ENCODE measurements at regions not wholly inside any gene's neighbourhood (a gene's known extent, or its start where the extent isn't known, plus 50 kb on each side); places are given as distances from the start of the nearest gene placed in this dataset.

- BruUV-seq (replicated peaks), result no TSS peak
- no peaks in the 10 kb centered on the region for H3F3A ChIP-seq (ENCODE audit: insufficient read depth, low read depth)
- no peak overlapping the region for H3K4me2 ChIP-seq
- intact Hi-C loops (cut with micrococcal nuclease; ENCODE audit: unreplicated experiment), result no loop called here
- ChIA-PET POLR2A (ENCODE audit: unreplicated experiment) (no interaction called here), CTCF (no interaction called here)
- H3K27ac ChIP-seq, result no peak overlapping the region
- H2AFZ ChIP-seq, result no peak overlapping the region
- no peak for TF ChIP-seq EZH2 (IDR thresholded peaks at IDR 0.05; ENCODE audit: low read depth)
- TF ChIP-seq, protein P1, sequence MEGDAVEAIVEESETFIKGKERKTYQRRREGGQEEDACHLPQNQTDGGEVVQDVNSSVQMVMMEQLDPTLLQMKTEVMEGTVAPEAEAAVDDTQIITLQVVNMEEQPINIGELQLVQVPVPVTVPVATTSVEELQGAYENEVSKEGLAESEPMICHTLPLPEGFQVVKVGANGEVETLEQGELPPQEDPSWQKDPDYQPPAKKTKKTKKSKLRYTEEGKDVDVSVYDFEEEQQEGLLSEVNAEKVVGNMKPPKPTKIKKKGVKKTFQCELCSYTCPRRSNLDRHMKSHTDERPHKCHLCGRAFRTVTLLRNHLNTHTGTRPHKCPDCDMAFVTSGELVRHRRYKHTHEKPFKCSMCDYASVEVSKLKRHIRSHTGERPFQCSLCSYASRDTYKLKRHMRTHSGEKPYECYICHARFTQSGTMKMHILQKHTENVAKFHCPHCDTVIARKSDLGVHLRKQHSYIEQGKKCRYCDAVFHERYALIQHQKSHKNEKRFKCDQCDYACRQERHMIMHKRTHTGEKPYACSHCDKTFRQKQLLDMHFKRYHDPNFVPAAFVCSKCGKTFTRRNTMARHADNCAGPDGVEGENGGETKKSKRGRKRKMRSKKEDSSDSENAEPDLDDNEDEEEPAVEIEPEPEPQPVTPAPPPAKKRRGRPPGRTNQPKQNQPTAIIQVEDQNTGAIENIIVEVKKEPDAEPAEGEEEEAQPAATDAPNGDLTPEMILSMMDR (conservative IDR thresholded peaks at IDR 0.05), result no peak
- H3K27me3 ChIP-seq (ENCODE audit: insufficient read depth, low read depth), result no peaks in the 10 kb centered on the region
- no peaks in the 10 kb centered on the region for H3K9me3 ChIP-seq (ENCODE audit: insufficient read depth, low read depth)
- DNase-seq, result no peak
- H3K4me3 ChIP-seq, result no peak overlapping the region
- no peaks in the 10 kb centered on the region for H4K20me1 ChIP-seq (ENCODE audit: insufficient read depth)
- no peaks in the 10 kb centered on the region for H3K79me2 ChIP-seq (ENCODE audit: low read depth)
- no peaks in the 10 kb centered on the region for H3K9me2 ChIP-seq (ENCODE audit: insufficient read depth)
- H3K36me3 ChIP-seq (ENCODE audit: low read depth), result no peaks in the 10 kb centered on the region
- H3K4me1 ChIP-seq (replicated peaks; ENCODE audit: insufficient read depth), result no peaks in the 10 kb centered on the region
These were observed 335.1 kb upstream of the POM121L12 start for GRCh38 chr7:52700349-52700748.

- no TSS peak for BruUV-seq (replicated peaks)
- TF ChIP-seq EZH2 (IDR thresholded peaks at IDR 0.05; ENCODE audit: low read depth), result no peak
- TF ChIP-seq, protein P1 (conservative IDR thresholded peaks at IDR 0.05), result no peak
These were observed 339.3 kb upstream of the POM121L12 start for GRCh38 chr7:52695973-52696595.

GRCh38 chr7:52691257-52691656, 344.2 kb upstream of the POM121L12 start:
- Histone ChIP-seq H3K27me3 (ENCODE audit: insufficient read depth, low read depth) (no peaks in the 10 kb centered on the region), H3K4me1 (replicated peaks; ENCODE audit: insufficient read depth) (no peaks in the 10 kb centered on the region), H4K20me1 (ENCODE audit: insufficient read depth) (no peaks in the 10 kb centered on the region), H3F3A (ENCODE audit: insufficient read depth, low read depth) (no peaks in the 10 kb centered on the region), H3K4me3 (no peak overlapping the region), H3K79me2 (ENCODE audit: low read depth) (no peaks in the 10 kb centered on the region), H3K4me2 (no peak overlapping the region), H3K27ac (no peak overlapping the region), H3K9me3 (ENCODE audit: insufficient read depth, low read depth) (no peaks in the 10 kb centered on the region), H2AFZ (no peak overlapping the region), H3K36me3 (ENCODE audit: low read depth) (no peaks in the 10 kb centered on the region), H3K9me2 (ENCODE audit: insufficient read depth) (no peaks in the 10 kb centered on the region; the same call in 1 of the 2 replicates)
- no peak for DNase-seq
- TF ChIP-seq, protein P1 (conservative IDR thresholded peaks at IDR 0.05), result no peak
- no peak for TF ChIP-seq EZH2 (IDR thresholded peaks at IDR 0.05; ENCODE audit: low read depth)
- no TSS peak for BruUV-seq (replicated peaks)
- ChIA-PET POLR2A (ENCODE audit: unreplicated experiment) (no interaction called here), CTCF (no interaction called here)
- intact Hi-C loops (cut with micrococcal nuclease; ENCODE audit: unreplicated experiment), result no loop called here

More at GRCh38 chr7:52695973-52696595, 339.3 kb upstream of the POM121L12 start:
- no peaks in the 10 kb centered on the region for H3K9me3 ChIP-seq (ENCODE audit: insufficient read depth, low read depth)
- DNase-seq, result no peak
- no peaks in the 10 kb centered on the region for H3K27me3 ChIP-seq (ENCODE audit: insufficient read depth, low read depth)
- no peak overlapping the region for H3K4me2 ChIP-seq
- H4K20me1 ChIP-seq (ENCODE audit: insufficient read depth), result no peaks in the 10 kb centered on the region
- H3K79me2 ChIP-seq (ENCODE audit: low read depth), result no peaks in the 10 kb centered on the region
- H3K4me3 ChIP-seq, result no peak overlapping the region
- no peaks in the 10 kb centered on the region for H3K9me2 ChIP-seq (ENCODE audit: insufficient read depth)
- ChIA-PET POLR2A (ENCODE audit: unreplicated experiment) (no interaction called here), CTCF (no interaction called here)
- H2AFZ ChIP-seq, result no peak overlapping the region
- H3K4me1 ChIP-seq (replicated peaks; ENCODE audit: insufficient read depth), result no peaks in the 10 kb centered on the region
- H3F3A ChIP-seq (ENCODE audit: insufficient read depth, low read depth), result no peaks in the 10 kb centered on the region
- no peaks in the 10 kb centered on the region for H3K36me3 ChIP-seq (ENCODE audit: low read depth)
- intact Hi-C loops (cut with micrococcal nuclease; ENCODE audit: unreplicated experiment), result no loop called here
- no peak overlapping the region for H3K27ac ChIP-seq
